ENCODE measurements at regions not wholly inside any gene's neighbourhood (a gene's known extent, or its start where the extent isn't known, plus 50 kb on each side); places are given as distances from the start of the nearest gene placed in this dataset.

- no peak for TF ChIP-seq POLR2A (IDR thresholded peaks at IDR 0.05)
- no peak for TF ChIP-seq CTCF (IDR thresholded peaks at IDR 0.05)
- TF ChIP-seq EP300 (IDR thresholded peaks at IDR 0.05; ENCODE audit: low read depth), result no peak
- no peak for TF ChIP-seq POLR2AphosphoS5 (IDR thresholded peaks at IDR 0.05)
Measured at GRCh38 chr1:82323144-82323841, 522.6 kb downstream of the ADGRL2 start.
